Stomach (tissue), 8 donors: ENCODE measurements at regions not wholly inside any gene's neighbourhood (a gene's known extent, or its start where the extent isn't known, plus 50 kb on each side); places are given as distances from the start of the nearest gene placed in this dataset.

Experiments used
- DNase-seq, 2 donors: peaks; one replicate each; pipeline versions ENCODE4 v3.0.0 to v3.0.0-alpha.2; 2013 to 2019
- H3K27ac ChIP-seq, 5 donors: fragments of 200-600 bp in 4 of 5; sonication (generic) in 4 of 5; one replicate each; pipeline ENCODE4 v1.5.1; 2013 to 2019; ENCODE audit warnings: mild to moderate bottlenecking in 1 of 5, moderate library complexity in 1 of 5
- H3K27me3 ChIP-seq, 3 donors: fragments of 200-600 bp; sonication (generic); one replicate each; pipeline ENCODE4 v1.5.1; 2017 to 2019; ENCODE audit warnings: mixed run types in 1 of 3
- H3K36me3 ChIP-seq, 4 donors: fragments of 200-600 bp; sonication (generic); 1 replicate in 3 of 4; 2 replicates in 1 of 4; pipeline ENCODE4 v1.5.1; 2016 to 2019
- H3K4me1 ChIP-seq, 4 donors: fragments of 200-600 bp; sonication (generic); one replicate each; pipeline ENCODE4 v1.5.1; 2016 to 2019
- H3K4me3 ChIP-seq, 4 donors: fragments of 200-600 bp; sonication (generic) in 3 of 4; one replicate each; pipeline ENCODE4 v1.5.1; 2016 to 2019; ENCODE audit warnings: mild to moderate bottlenecking in 1 of 4
- H3K9me3 ChIP-seq, 4 donors: fragments of 200-600 bp; sonication (generic); one replicate each; pipeline ENCODE4 v1.5.1; 2016 to 2019
- CTCF ChIP-seq, 7 experiments: fragments of 450-650 bp in 4 of 7; fragments of 200-600 bp in 3 of 7; sonication (generic) in 3 of 7; IDR thresholded peaks; one replicate each; pipeline ENCODE4 v1.5.1; 2016 to 2019; ENCODE audit warnings: antibody characterized with exemption in 7 of 7, control low read depth in 2 of 7, mild to moderate bottlenecking in 1 of 7
- EP300 ChIP-seq: sonication (generic); formaldehyde crosslinking; IDR thresholded peaks from one replicate; pipeline ENCODE4 v1.6.1; 2017; ENCODE audit warnings: antibody characterized with exemption
- POLR2A ChIP-seq, 4 donors: fragments of 450-650 bp; IDR thresholded peaks; one replicate each; pipeline ENCODE4 v1.6.1; 2016; ENCODE audit warnings: antibody characterized with exemption in 4 of 4, control low read depth in 2 of 4, mild to moderate bottlenecking in 1 of 4, moderate library complexity in 1 of 4
- POLR2AphosphoS5 ChIP-seq, 3 donors: sonication (generic); formaldehyde crosslinking; IDR thresholded peaks; one replicate each; pipeline ENCODE4 v1.6.1; 2016; ENCODE audit warnings: antibody characterized with exemption in 3 of 3
- WGBS, 5 donors: extraction: QIAGEN DNeasy Blood & Tissue Kit in 3 of 5; methylation state at CpG; one replicate each; pipeline versions ENCODE4 v1.1.5 to v1.1.7; 2013 to 2018; 5-methylcytosine and 5-hydroxymethylcytosine counted together
- intact Hi-C: fragments of 100-400 bp; cut with DNase I; formaldehyde crosslinking; loops from one replicate; pipeline ENCODE4 v1.15.1; 2023; ENCODE audit warnings: low total_unique reads
- donor health status: healthy with polysubstance abuse.
- donor health status: Bipolar disorder and iron deficiency.
- donor health status: healthy.

GRCh38 chr3:78351334-78351733, 1311.4 kb downstream of the ROBO2 start:
- Histone ChIP-seq H3K36me3 (no peaks in the 10 kb centered on the region), H3K9me3 (no peaks in the 10 kb centered on the region), H3K27ac (no peak overlapping the region), H3K27me3 (no peaks in the 10 kb centered on the region), H3K4me3 (no peak overlapping the region), H3K4me1 (no peaks in the 10 kb centered on the region)
- TF ChIP-seq EP300 (no peak), POLR2AphosphoS5 (IDR thresholded peaks at IDR 0.05) (no peak), CTCF (IDR thresholded peaks at IDR 0.05) (no peak), POLR2A (IDR thresholded peaks at IDR 0.05) (no peak)
- WGBS, 5 donors = 87 to 94% (median 93%) methylated on average over 3 of the region's 3 CpGs
- no peak for DNase-seq
- intact Hi-C loops = no loop called here

- no peaks in the 10 kb centered on the region for H3K36me3 ChIP-seq
- H3K27ac ChIP-seq = no peak overlapping the region
- no peaks in the 10 kb centered on the region for H3K27me3 ChIP-seq
- no peaks in the 10 kb centered on the region for H3K9me3 ChIP-seq
- no peaks in the 10 kb centered on the region for H3K4me1 ChIP-seq
- WGBS, 5 donors = 77 to 96% (median 90%) methylated on average over 3 of the region's 3 CpGs
- TF ChIP-seq EP300 (no peak), POLR2A (IDR thresholded peaks at IDR 0.05) (no peak), POLR2AphosphoS5 (IDR thresholded peaks at IDR 0.05) (no peak), CTCF (IDR thresholded peaks at IDR 0.05) (no peak)
- intact Hi-C loops = no loop called here
- no peak overlapping the region for H3K4me3 ChIP-seq
- DNase-seq = no peak
Observed at GRCh38 chr3:78353231-78353630, 1313.3 kb downstream of the ROBO2 start.

GRCh38 chr3:78360849-78361248, 1321.0 kb downstream of the ROBO2 start:
- intact Hi-C loops = no loop called here
- H3K9me3 ChIP-seq = no peaks in the 10 kb centered on the region
- H3K4me1 ChIP-seq = no peaks in the 10 kb centered on the region
- H3K4me3 ChIP-seq = no peak overlapping the region
- no peak for TF ChIP-seq POLR2A (IDR thresholded peaks at IDR 0.05)
- TF ChIP-seq EP300 = no peak
- no peak for TF ChIP-seq POLR2AphosphoS5 (IDR thresholded peaks at IDR 0.05)
- no peak for TF ChIP-seq CTCF (IDR thresholded peaks at IDR 0.05)
- no peak overlapping the region for H3K27ac ChIP-seq
- 75 to 87% (median 84%) methylated on average over 4 of the region's 4 CpGs for WGBS, 5 donors
- H3K36me3 ChIP-seq = no peaks in the 10 kb centered on the region
- DNase-seq = no peak
- no peaks in the 10 kb centered on the region for H3K27me3 ChIP-seq

- TF ChIP-seq CTCF (IDR thresholded peaks at IDR 0.05) (no peak), POLR2AphosphoS5 (IDR thresholded peaks at IDR 0.05) (peak in 1 of 3 donors; percentile 53), EP300 (no peak), POLR2A (IDR thresholded peaks at IDR 0.05) (no peak)
- H3K4me1 ChIP-seq = peaks cover 0 to 15% (median 0%) of the 10 kb centered on the region in 4 donors
- H3K9me3 ChIP-seq = no peaks in the 10 kb centered on the region
- intact Hi-C loops = no loop called here
- H3K4me3 ChIP-seq = no peak overlapping the region
- H3K27me3 ChIP-seq = no peaks in the 10 kb centered on the region
- H3K36me3 ChIP-seq = no peaks in the 10 kb centered on the region
- peak in 1 of 2 donors; percentile 70 for DNase-seq
- WGBS, 5 donors = 23 to 43% (median 32%) methylated on average over 8 of the region's 8 CpGs
- peak overlapping the region in 2 of 5 donors; percentile 46 to 56 for H3K27ac ChIP-seq
Observed at GRCh38 chr3:78368636-78369345, 1328.9 kb downstream of the ROBO2 start.
